ENCODE measurements at regions not wholly inside any gene's neighbourhood (a gene's known extent, or its start where the extent isn't known, plus 50 kb on each side); places are given as distances from the start of the nearest gene placed in this dataset.
"Not testable (repeated sequence)": the region's sequence is repeated elsewhere in the genome, so short reads cannot be mapped to it uniquely, and the experiment has no call there.

GRCh38 chr1:41978986-41979385, 60.3 kb upstream of the HIVEP3 start:
- DNase-seq: no peak

GRCh38 chr1:41977326-41977725, 58.6 kb upstream of the HIVEP3 start:
- no peak for DNase-seq

- no peak for DNase-seq
Observed at GRCh38 chr1:41976671-41977070, 57.9 kb upstream of the HIVEP3 start.

GRCh38 chr1:41975850-41976569, 57.3 kb upstream of the HIVEP3 start:
- DNase-seq: no peak

GRCh38 chr1:41975121-41975520, 56.4 kb upstream of the HIVEP3 start:
- DNase-seq: no peak

GRCh38 chr1:41968557-41968956, 49.8 kb upstream of the HIVEP3 start:
- DNase-seq: not testable (repeated sequence)

Measured in central memory CD4-positive, alpha-beta T cell (primary cell).